ENCODE measurements at regions not wholly inside any gene's neighbourhood (a gene's known extent, or its start where the extent isn't known, plus 50 kb on each side); places are given as distances from the start of the nearest gene placed in this dataset.

- dilution Hi-C loops (cut with HindIII; ENCODE audit: low sequenced_read_pairs, unreplicated experiment), result no loop called here
- ATAC-seq (ENCODE audit: low read depth) (no peak), DNase-seq (no peak)
- H3K4me3 ChIP-seq (ENCODE audit: insufficient read depth, low read depth, low read length), result no peak overlapping the region
- CTCF ChIA-PET, result interaction anchor here (0.6 to 0.7 kb wide), 2 partner anchors 536 to 1639 kb away, joined by 3 to 4 read pairs; no protein-coding TSS in a partner anchor
- H2AFZ ChIP-seq (replicated peaks; ENCODE audit: low read length, poor library complexity), result no peak overlapping the region
- H2AK9ac ChIP-seq (replicated peaks; ENCODE audit: low read depth, low read length, poor library complexity), result no peak overlapping the region
- in situ Hi-C loops (cut with MboI; ENCODE audit: low sequenced_read_pairs), result no loop called here
- H3K18ac ChIP-seq (ENCODE audit: low read depth, low read length), result no peak overlapping the region
- no peak overlapping the region for H3K4ac ChIP-seq (ENCODE audit: low read depth, low read length)
- H4K20me1 ChIP-seq (ENCODE audit: insufficient read depth, low read length), result no peaks in the 10 kb centered on the region
- BruUV-seq (replicated peaks), result no TSS peak
- no peak overlapping the region for H4K8ac ChIP-seq (ENCODE audit: low read depth in 2 of 2, low read length in 2 of 2)
- peaks cover 12% of the 10 kb centered on the region; the same call in 1 of the 2 replicates for H3K9me3 ChIP-seq (ENCODE audit: control insufficient read depth, insufficient read depth, low read length)
- no peak overlapping the region for H4K5ac ChIP-seq (ENCODE audit: low read depth, low read length)
- no peak overlapping the region for H2BK20ac ChIP-seq (ENCODE audit: low read depth, low read length)
- no peaks in the 10 kb centered on the region for H3K9me1 ChIP-seq (ENCODE audit: insufficient read depth, low read length)
- intact Hi-C loops (cut with micrococcal nuclease), result no loop called here
- H2BK15ac ChIP-seq (ENCODE audit: low read depth, low read length), result no peak overlapping the region
- no peak overlapping the region for H2BK120ac ChIP-seq (ENCODE audit: low read depth, low read length)
- POLR2A ChIA-PET (ENCODE audit: unreplicated experiment), result no interaction called here
- H3K27me3 ChIP-seq (ENCODE audit: control insufficient read depth, insufficient read depth, low read length), result no peaks in the 10 kb centered on the region
- H3K23ac ChIP-seq (ENCODE audit: low read depth, low read length), result no peak overlapping the region
- no peak for TF ChIP-seq BHLHE40 (IDR thresholded peaks at IDR 0.05; ENCODE audit: low read depth, low read length)
- no peak for TF ChIP-seq MAFK (IDR thresholded peaks at IDR 0.05; ENCODE audit: low read depth, low read length)
- no peak for TF ChIP-seq NFE2L2 (IDR thresholded peaks at IDR 0.05; ENCODE audit: low read depth, low read length)
- TF ChIP-seq MXI1 (IDR thresholded peaks at IDR 0.05; ENCODE audit: borderline replicate concordance, low read depth, low read length), result no peak
- TF ChIP-seq RAD21 (IDR thresholded peaks at IDR 0.05; ENCODE audit: low read length), result no peak
- no peak for TF ChIP-seq FOS (IDR thresholded peaks at IDR 0.05; ENCODE audit: low read depth, low read length)
- no peak for TF ChIP-seq RCOR1 (IDR thresholded peaks at IDR 0.05; ENCODE audit: insufficient replicate concordance, low read length)
- TF ChIP-seq SMC3 (IDR thresholded peaks at IDR 0.05; ENCODE audit: low read depth, low read length), result no peak
- TF ChIP-seq ELK1 (IDR thresholded peaks at IDR 0.05; ENCODE audit: borderline replicate concordance, low read depth, low read length), result no peak
- no peak for TF ChIP-seq RFX5 (IDR thresholded peaks at IDR 0.05; ENCODE audit: low read depth, low read length)
- H3K56ac ChIP-seq (ENCODE audit: extremely low read depth, insufficient read depth, low read length), result no peak overlapping the region
- H3K9ac ChIP-seq (ENCODE audit: low read depth, low read length), result no peak overlapping the region
- no peak overlapping the region for H3K27ac ChIP-seq (ENCODE audit: insufficient read depth, low read length)
- WGBS, 2 experiments (ENCODE audit: extremely low coverage in 2 of 2, insufficient read length in 1 of 2), result 0% methylated on average over 1 of the region's 2 CpGs; no CpG with 5 or more reads in 1 of the 2 experiments
- H3K79me1 ChIP-seq (ENCODE audit: low read depth in 1 of 2, low read length in 2 of 2), result no peaks in the 10 kb centered on the region
- no peak overlapping the region for H2AK5ac ChIP-seq (ENCODE audit: low read depth, low read length)
- H3K14ac ChIP-seq (replicated peaks; ENCODE audit: low read depth, low read length), result no peak overlapping the region
- no peak overlapping the region for H3K4me2 ChIP-seq (ENCODE audit: low read depth, low read length)
- H3K4me1 ChIP-seq (ENCODE audit: control insufficient read depth, insufficient read depth, low read length), result no peaks in the 10 kb centered on the region
- no peaks in the 10 kb centered on the region for H3K36me3 ChIP-seq (ENCODE audit: control insufficient read depth, insufficient read depth, low read length)
- no peak overlapping the region for H4K91ac ChIP-seq (ENCODE audit: insufficient read depth, low read depth, low read length)
- H2BK5ac ChIP-seq (ENCODE audit: low read depth, low read length, poor library complexity, severe bottlenecking), result no peak overlapping the region
These were observed 453.2 kb downstream of the TUSC1 start for GRCh38 chr9:25224996-25225395.

Measured in IMR-90 (cell line).